Endothelial cell of umbilical vein (primary cell): ENCODE measurements at regions not wholly inside any gene's neighbourhood (a gene's known extent, or its start where the extent isn't known, plus 50 kb on each side); places are given as distances from the start of the nearest gene placed in this dataset.

Experiments
- BruUV-seq: library from RNA; stranded (reverse); fragments of 400-500 nt; replicated peaks from 2 replicates; lab custom pipeline; 2021; lab: Mats Ljungman, UMichigan
- CTCF ChIA-PET: fragments of 300-600, 350-600 bp; sonication (Branson Sonifier 250); formaldehyde crosslinking; loops from one replicate; lab custom pipeline; 2021; ENCODE audit warnings: antibody characterized with exemption, inconsistent platforms; lab: Charles Lee
- POLR2A ChIA-PET: fragments of 300-600, 350-600 bp; sonication (Branson Sonifier 250); formaldehyde crosslinking; loops from one replicate; lab custom pipeline; 2021; ENCODE audit warnings: antibody characterized with exemption, inconsistent platforms; lab: Charles Lee
- DNase-seq: peaks from one replicate; pipeline ENCODE4 v3.0.0-alpha.2; 2011; ENCODE audit warnings: low read depth, low spot score
- FAIRE-seq: peaks from 2 replicates; lab custom pipeline; 2011; peaks lifted over from hg19 to GRCh38; lab: Jason Lieb, UNC
- H2AFZ ChIP-seq: 2 replicates; pipeline ENCODE4 v1.6.0; 2012; ENCODE audit warnings: low read depth, low read length, control low read depth, inconsistent platforms
- H3K27ac ChIP-seq: 2 replicates; pipeline ENCODE4 v1.5.1; 2011; ENCODE audit warnings: low read depth, mild to moderate bottlenecking, control low read depth, low read length, moderate library complexity; ENCODE audit not compliant: insufficient read depth
- H3K27me3 ChIP-seq, 2 experiments: 2 replicates each; pipeline versions ENCODE4 v1.6.0 to v1.6.1; 2011; ENCODE audit warnings: low read length in 2 of 2, mixed read lengths in 1 of 2; ENCODE audit not compliant: control insufficient read depth in 2 of 2, insufficient read depth in 2 of 2
- H3K36me3 ChIP-seq, 2 experiments: 2 replicates in 1 of 2; 3 replicates in 1 of 2; pipeline ENCODE4 v1.5.1; 2011; ENCODE audit warnings: low read length in 2 of 2, mild to moderate bottlenecking in 1 of 2, moderate library complexity in 1 of 2; ENCODE audit not compliant: control insufficient read depth in 2 of 2, insufficient read depth in 2 of 2; ENCODE audit errors: extremely low read depth in 1 of 2
- H3K4me1 ChIP-seq: 3 replicates; pipeline ENCODE4 v1.5.1; 2011; ENCODE audit warnings: mild to moderate bottlenecking, low read length; ENCODE audit not compliant: control insufficient read depth, insufficient read depth; ENCODE audit errors: extremely low read depth
- H3K4me2 ChIP-seq: 2 replicates; pipeline ENCODE4 v1.6.1; 2011; ENCODE audit warnings: low read length, control low read depth, mixed read lengths; ENCODE audit not compliant: insufficient read depth
- H3K4me3 ChIP-seq, 3 experiments: fragments of 200-600 bp in 1 of 3; sonication (generic), shearing (Covaris generic) in 1 of 3; replicated peaks in 1 of 3; 2 replicates each; pipeline ENCODE4 v1.5.1; 2011 to 2016; ENCODE audit warnings: control low read depth in 3 of 3, low read length in 3 of 3, mild to moderate bottlenecking in 2 of 3, inconsistent platforms in 1 of 3, low read depth in 1 of 3, moderate library complexity in 1 of 3; ENCODE audit not compliant: insufficient read depth in 1 of 3
- H3K79me2 ChIP-seq: 2 replicates; pipeline ENCODE4 v1.6.0; 2012; ENCODE audit warnings: low read length, inconsistent platforms; ENCODE audit not compliant: control insufficient read depth, insufficient read depth
- H3K9ac ChIP-seq: replicated peaks from 2 replicates; pipeline ENCODE3; 2011; ENCODE audit warnings: low read length, control low read depth; ENCODE audit not compliant: insufficient read depth; ENCODE audit errors: extremely low read depth
- H3K9me1 ChIP-seq: replicated peaks from 3 replicates; pipeline ENCODE4 v1.6.0; 2011; ENCODE audit warnings: mild to moderate bottlenecking, low read length; ENCODE audit not compliant: control insufficient read depth, insufficient read depth; ENCODE audit errors: extremely low read depth
- H3K9me3 ChIP-seq: replicated peaks from 2 replicates; pipeline ENCODE4 v1.5.1; 2012; ENCODE audit warnings: low read length, inconsistent platforms; ENCODE audit not compliant: control insufficient read depth, insufficient read depth
- H4K20me1 ChIP-seq: replicated peaks from 2 replicates; pipeline ENCODE3; 2011; ENCODE audit warnings: mild to moderate bottlenecking, low read length; ENCODE audit not compliant: control insufficient read depth, insufficient read depth; ENCODE audit errors: extremely low read depth
- EZH2 ChIP-seq: IDR thresholded peaks from 2 replicates; pipeline ENCODE4 v1.6.1; 2012; ENCODE audit warnings: borderline replicate concordance, low read depth, mild to moderate bottlenecking, moderate library complexity, low read length, inconsistent platforms; ENCODE audit not compliant: severe bottlenecking
- FOS ChIP-seq: IDR thresholded peaks from 2 replicates; pipeline ENCODE4 v1.6.1; 2011; ENCODE audit warnings: mild to moderate bottlenecking, low read length, moderate library complexity, borderline replicate concordance; ENCODE audit not compliant: insufficient read depth
- GATA2 ChIP-seq: IDR thresholded peaks from 2 replicates; pipeline ENCODE4 v1.7.0; 2011; ENCODE audit warnings: low read depth, mild to moderate bottlenecking, moderate library complexity, mixed read lengths, low read length; ENCODE audit not compliant: insufficient read length, insufficient read depth
- JUN ChIP-seq: IDR thresholded peaks from 2 replicates; pipeline ENCODE4 v1.6.1; 2011; ENCODE audit warnings: borderline replicate concordance, low read depth; ENCODE audit not compliant: insufficient read length, insufficient read depth
- MYC ChIP-seq: IDR thresholded peaks from one replicate; pipeline ENCODE4 v1.6.1; 2011; ENCODE audit warnings: mild to moderate bottlenecking, low read depth, low read length
- POLR2A ChIP-seq: IDR thresholded peaks from 2 replicates; pipeline ENCODE4 v1.6.1; 2012; ENCODE audit warnings: low read depth, mild to moderate bottlenecking, control low read depth, low read length
- POLR2AphosphoS5 ChIP-seq: IDR thresholded peaks from 2 replicates; pipeline ENCODE4 v1.6.1; 2012; ENCODE audit warnings: low read depth, mild to moderate bottlenecking, control low read depth, low read length, moderate library complexity; ENCODE audit not compliant: insufficient read depth
- dilution Hi-C: fragments of 300-500 bp; cut with MboI; formaldehyde crosslinking; loops from one replicate; pipeline ENCODE4 v1.15.0; 2019; ENCODE audit warnings: low sequenced_read_pairs; ENCODE audit not compliant: extremely low pct_ligation_motif_present
- intact Hi-C: fragments of 100-400 bp; cut with micrococcal nuclease; formaldehyde crosslinking; loops from one replicate; pipeline ENCODE4 v1.10.0; 2022
- TF ChIP-seq, protein P1 (sequence below), 2 donors: IDR thresholded peaks; 1 replicate in 1 of 2; 2 replicates in 1 of 2; pipeline ENCODE4 v1.5.1; 2011; ENCODE audit warnings: low read length in 2 of 2, mild to moderate bottlenecking in 2 of 2, moderate library complexity in 2 of 2, control low read depth in 1 of 2, inconsistent platforms in 1 of 2, low read depth in 1 of 2; ENCODE audit not compliant: insufficient read depth in 1 of 2; ENCODE audit errors: extremely low read depth in 1 of 2
- TF ChIP-seq, protein P2 (sequence below): IDR thresholded peaks from 2 replicates; pipeline ENCODE4 v1.6.1; 2011; ENCODE audit not compliant: insufficient read depth, insufficient read length

DNA sequence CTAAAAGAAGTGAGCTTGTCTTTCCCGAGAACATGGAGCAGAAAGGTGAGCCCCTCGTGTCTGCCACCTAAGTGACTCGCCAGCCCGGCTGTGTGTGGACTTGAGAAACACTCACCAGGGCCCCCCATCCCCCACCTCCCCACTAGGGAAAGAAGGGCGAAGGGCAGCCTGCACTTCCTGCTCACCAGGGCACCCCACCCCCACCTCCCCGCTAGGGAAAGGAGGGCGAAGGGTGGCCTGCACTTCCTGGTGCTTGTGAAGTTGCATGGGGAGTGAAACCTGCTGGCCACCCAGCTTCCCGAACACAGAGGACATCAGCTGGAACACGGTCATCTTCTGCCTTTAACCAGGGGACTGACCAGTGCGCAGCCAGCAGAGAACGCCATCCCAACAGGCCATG, 402.7 kb upstream of the SALL3 start:
- no peak for TF ChIP-seq POLR2A
- no peak for TF ChIP-seq JUN
- TF ChIP-seq MYC: no peak
- TF ChIP-seq, protein P1, sequence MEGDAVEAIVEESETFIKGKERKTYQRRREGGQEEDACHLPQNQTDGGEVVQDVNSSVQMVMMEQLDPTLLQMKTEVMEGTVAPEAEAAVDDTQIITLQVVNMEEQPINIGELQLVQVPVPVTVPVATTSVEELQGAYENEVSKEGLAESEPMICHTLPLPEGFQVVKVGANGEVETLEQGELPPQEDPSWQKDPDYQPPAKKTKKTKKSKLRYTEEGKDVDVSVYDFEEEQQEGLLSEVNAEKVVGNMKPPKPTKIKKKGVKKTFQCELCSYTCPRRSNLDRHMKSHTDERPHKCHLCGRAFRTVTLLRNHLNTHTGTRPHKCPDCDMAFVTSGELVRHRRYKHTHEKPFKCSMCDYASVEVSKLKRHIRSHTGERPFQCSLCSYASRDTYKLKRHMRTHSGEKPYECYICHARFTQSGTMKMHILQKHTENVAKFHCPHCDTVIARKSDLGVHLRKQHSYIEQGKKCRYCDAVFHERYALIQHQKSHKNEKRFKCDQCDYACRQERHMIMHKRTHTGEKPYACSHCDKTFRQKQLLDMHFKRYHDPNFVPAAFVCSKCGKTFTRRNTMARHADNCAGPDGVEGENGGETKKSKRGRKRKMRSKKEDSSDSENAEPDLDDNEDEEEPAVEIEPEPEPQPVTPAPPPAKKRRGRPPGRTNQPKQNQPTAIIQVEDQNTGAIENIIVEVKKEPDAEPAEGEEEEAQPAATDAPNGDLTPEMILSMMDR (IDR thresholded peaks at IDR 0.05; ENCODE audit: extremely low read depth in 1 of 2, insufficient read depth in 1 of 2, low read depth in 1 of 2, low read length in 2 of 2): no peak
- no peak for TF ChIP-seq GATA2
- TF ChIP-seq, protein P2, sequence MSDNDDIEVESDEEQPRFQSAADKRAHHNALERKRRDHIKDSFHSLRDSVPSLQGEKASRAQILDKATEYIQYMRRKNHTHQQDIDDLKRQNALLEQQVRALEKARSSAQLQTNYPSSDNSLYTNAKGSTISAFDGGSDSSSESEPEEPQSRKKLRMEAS: no peak
- no peak for TF ChIP-seq FOS
- TF ChIP-seq POLR2AphosphoS5: no peak
- no peak for TF ChIP-seq EZH2
- POLR2A ChIA-PET: no interaction called here
- Histone ChIP-seq H3K79me2 (no peaks in the 10 kb centered on the region), H3K4me2 (no peak overlapping the region), H3K9me1 (no peaks in the 10 kb centered on the region), H3K36me3 (no peaks in the 10 kb centered on the region), H4K20me1 (no peaks in the 10 kb centered on the region), H2AFZ (no peak overlapping the region), H3K4me3 (no peak overlapping the region), H3K27me3 (no peaks in the 10 kb centered on the region), H3K4me1 (no peaks in the 10 kb centered on the region), H3K9ac (no peak overlapping the region), H3K9me3 (peaks cover 7% of the 10 kb centered on the region), H3K27ac (no peak overlapping the region)
- FAIRE-seq: no peak
- no peak for DNase-seq
- intact Hi-C loops (no loop called here), dilution Hi-C loops (no loop called here)
- CTCF ChIA-PET: no interaction called here
- BruUV-seq: no TSS peak
